GM18517 (cell line): ENCODE measurements at regions not wholly inside any gene's neighbourhood (a gene's known extent, or its start where the extent isn't known, plus 50 kb on each side); places are given as distances from the start of the nearest gene placed in this dataset.
"Not testable (repeated sequence)": the region's sequence is repeated elsewhere in the genome, so short reads cannot be mapped to it uniquely, and the experiment has no call there.

ENCODE experiments used
- ATAC-seq: cut with Tn5 transposase; IDR thresholded peaks from one replicate; pipeline ENCODE4 v1.9.1; 2021; ENCODE audit warnings: mild to moderate bottlenecking, moderate library complexity; ENCODE audit not compliant: unreplicated experiment

GRCh38 chr3:99586701-99587100 is 51.7 kb upstream of the COL8A1 start:
- no peak for ATAC-seq

- no peak for ATAC-seq
These were observed 58.4 kb upstream of the COL8A1 start for GRCh38 chr3:99579965-99580364.

- ATAC-seq: no peak
These were observed 59.1 kb upstream of the COL8A1 start for GRCh38 chr3:99579246-99579645.

GRCh38 chr3:99578339-99578970 is 59.9 kb upstream of the COL8A1 start:
- ATAC-seq: no peak

- no peak for ATAC-seq
These were observed 61.4 kb upstream of the COL8A1 start for GRCh38 chr3:99576904-99577559.

GRCh38 chr3:99575683-99576082 is 62.7 kb upstream of the COL8A1 start:
- no peak for ATAC-seq

- no peak for ATAC-seq
These were observed 68.3 kb upstream of the COL8A1 start for GRCh38 chr3:99570061-99570460.

- no peak for ATAC-seq
These were observed 69.6 kb upstream of the COL8A1 start for GRCh38 chr3:99568663-99569335.

GRCh38 chr3:99565331-99565730 is 73.1 kb upstream of the COL8A1 start:
- no peak for ATAC-seq

- no peak for ATAC-seq
These were observed 75.3 kb upstream of the COL8A1 start for GRCh38 chr3:99562990-99563607.

- ATAC-seq: no peak
These were observed 76.3 kb upstream of the COL8A1 start for GRCh38 chr3:99562138-99562537.

- no peak for ATAC-seq
These were observed 77.3 kb upstream of the COL8A1 start for GRCh38 chr3:99561056-99561455.

- ATAC-seq: no peak
These were observed 79.2 kb upstream of the COL8A1 start for GRCh38 chr3:99559196-99559595.

GRCh38 chr3:99555885-99556284 is 82.5 kb upstream of the COL8A1 start:
- not testable (repeated sequence) for ATAC-seq

- ATAC-seq: no peak
These were observed 86.9 kb upstream of the COL8A1 start for GRCh38 chr3:99551520-99551919.

GRCh38 chr3:99549957-99550603 is 88.3 kb upstream of the COL8A1 start:
- ATAC-seq: no peak

GRCh38 chr3:99549220-99549619 is 89.2 kb upstream of the COL8A1 start:
- no peak for ATAC-seq

GRCh38 chr3:99548674-99549073 is 89.7 kb upstream of the COL8A1 start:
- no peak for ATAC-seq

GRCh38 chr3:99545941-99546580 is 92.3 kb upstream of the COL8A1 start:
- ATAC-seq: no peak

- ATAC-seq: no peak
These were observed 93.6 kb upstream of the COL8A1 start for GRCh38 chr3:99544786-99545281.

GRCh38 chr3:99543796-99544195 is 94.6 kb upstream of the COL8A1 start:
- ATAC-seq: no peak
